Calu3 (cell line): ENCODE measurements at regions not wholly inside any gene's neighbourhood (a gene's known extent, or its start where the extent isn't known, plus 50 kb on each side); places are given as distances from the start of the nearest gene placed in this dataset.

Source experiments
- BruUV-seq: library from RNA; stranded (reverse); fragments of 400-500 nt; replicated peaks from 2 replicates; lab custom pipeline; 2021; lab: Mats Ljungman, UMichigan
- CTCF ChIA-PET: fragments of 300-600 bp; sonication (Branson Sonifier 250); formaldehyde crosslinking; loops from one replicate; lab custom pipeline; 2022; ENCODE audit warnings: antibody characterized with exemption; lab: Charles Lee
- DNase-seq: peaks from one replicate; pipeline ENCODE4 v3.0.0; 2022
- H3K27ac Mint-ChIP-seq: one replicate; pipeline ENCODE4 v1.8.0; 2022; ENCODE audit warnings: mixed read lengths; ENCODE audit not compliant: unreplicated experiment
- H3K27me3 Mint-ChIP-seq: one replicate; pipeline ENCODE4 v1.8.0; 2022; ENCODE audit warnings: mixed read lengths; ENCODE audit not compliant: unreplicated experiment
- H3K36me3 Mint-ChIP-seq: one replicate; pipeline ENCODE4 v1.8.0; 2022; ENCODE audit warnings: mild to moderate bottlenecking, moderate library complexity, mixed read lengths; ENCODE audit not compliant: insufficient read depth, unreplicated experiment
- H3K4me1 Mint-ChIP-seq: one replicate; pipeline ENCODE4 v1.8.0; 2022; ENCODE audit warnings: mild to moderate bottlenecking, low read depth, mixed read lengths; ENCODE audit not compliant: unreplicated experiment
- H3K4me3 Mint-ChIP-seq: one replicate; pipeline ENCODE4 v1.8.0; 2022; ENCODE audit warnings: mild to moderate bottlenecking, low read depth, moderate library complexity, mixed read lengths; ENCODE audit not compliant: unreplicated experiment
- H3K9me3 Mint-ChIP-seq: one replicate; pipeline ENCODE4 v1.8.0; 2022; ENCODE audit warnings: low read depth, mixed read lengths; ENCODE audit not compliant: unreplicated experiment
- CTCF ChIP-seq: fragments of 200-600 bp; IDR thresholded peaks from one replicate; pipeline ENCODE4 v1.8.0; 2022; ENCODE audit warnings: antibody characterized with exemption; ENCODE audit not compliant: unreplicated experiment
- intact Hi-C: fragments of 100-400 bp; cut with micrococcal nuclease; formaldehyde crosslinking; loops from one replicate; pipeline ENCODE4 v1.10.0; 2022; ENCODE audit not compliant: unreplicated experiment

- Mint-ChIP-seq H3K4me1 (peaks cover 57% of the 10 kb centered on the region), H3K27ac (no peak overlapping the region), H3K36me3 (peaks cover 10% of the 10 kb centered on the region), H3K9me3 (peaks cover 2% of the 10 kb centered on the region), H3K27me3 (no peaks in the 10 kb centered on the region), H3K4me3 (no peak overlapping the region)
- BruUV-seq = no TSS peak
- CTCF ChIA-PET = no interaction called here
- intact Hi-C loops = no loop called here
- DNase-seq = no peak
- TF ChIP-seq CTCF = no peak
Measured at GRCh38 chr2:8461341-8461740, 220.5 kb upstream of the ID2 start.

- no peak for TF ChIP-seq CTCF
- peaks cover 2% of the 10 kb centered on the region for H3K9me3 Mint-ChIP-seq
- peaks cover 7% of the 10 kb centered on the region for H3K36me3 Mint-ChIP-seq
- no peaks in the 10 kb centered on the region for H3K27me3 Mint-ChIP-seq
- H3K4me3 Mint-ChIP-seq = no peak overlapping the region
- peaks cover 57% of the 10 kb centered on the region for H3K4me1 Mint-ChIP-seq
- CTCF ChIA-PET = no interaction called here
- H3K27ac Mint-ChIP-seq = no peak overlapping the region
- no TSS peak for BruUV-seq
- intact Hi-C loops = no loop called here
- DNase-seq = no peak
Measured at GRCh38 chr2:8462280-8462679, 219.6 kb upstream of the ID2 start.

GRCh38 chr2:8462899-8463648 is 218.8 kb upstream of the ID2 start:
- intact Hi-C loops = no loop called here
- H3K4me3 Mint-ChIP-seq = no peak overlapping the region
- TF ChIP-seq CTCF = no peak
- H3K27ac Mint-ChIP-seq = no peak overlapping the region
- peaks cover 52% of the 10 kb centered on the region for H3K4me1 Mint-ChIP-seq
- CTCF ChIA-PET = no interaction called here
- H3K9me3 Mint-ChIP-seq = peaks cover 2% of the 10 kb centered on the region
- no peaks in the 10 kb centered on the region for H3K27me3 Mint-ChIP-seq
- BruUV-seq = no TSS peak
- no peaks in the 10 kb centered on the region for H3K36me3 Mint-ChIP-seq
- DNase-seq = no peak

GRCh38 chr2:8465560-8465959 is 216.3 kb upstream of the ID2 start:
- peaks cover 49% of the 10 kb centered on the region for H3K4me1 Mint-ChIP-seq
- no peaks in the 10 kb centered on the region for H3K27me3 Mint-ChIP-seq
- BruUV-seq = no TSS peak
- H3K9me3 Mint-ChIP-seq = no peaks in the 10 kb centered on the region
- H3K27ac Mint-ChIP-seq = no peak overlapping the region
- H3K36me3 Mint-ChIP-seq = peaks cover 8% of the 10 kb centered on the region
- H3K4me3 Mint-ChIP-seq = no peak overlapping the region
- CTCF ChIA-PET = no interaction called here
- intact Hi-C loops = no loop called here
- no peak for DNase-seq
- TF ChIP-seq CTCF = no peak
